PC-3 (cell line): ENCODE measurements at regions not wholly inside any gene's neighbourhood (a gene's known extent, or its start where the extent isn't known, plus 50 kb on each side); places are given as distances from the start of the nearest gene placed in this dataset.

Source experiments
- ATAC-seq: fragments of 200-7000 bp; cut with Tn5 transposase; 2 replicates; pipeline ENCODE4 v1.9.1; 2020; ENCODE audit warnings: mild to moderate bottlenecking, moderate library complexity
- BruUV-seq: library from RNA; stranded (reverse); fragments of 400-500 nt; replicated peaks from 2 replicates; lab custom pipeline; 2021; lab: Mats Ljungman, UMichigan
- CTCF ChIA-PET: fragments of 300-600 bp; sonication (Branson Sonifier 250); formaldehyde crosslinking; loops from one replicate; lab custom pipeline; 2022; ENCODE audit warnings: antibody characterized with exemption; lab: Charles Lee
- POLR2A ChIA-PET: fragments of 300-600 bp; sonication (Branson Sonifier 250); formaldehyde crosslinking; loops from one replicate; lab custom pipeline; 2022; ENCODE audit warnings: antibody characterized with exemption; ENCODE audit not compliant: unreplicated experiment; lab: Charles Lee
- DNase-seq: peaks from one replicate; pipeline ENCODE4 v3.0.0-alpha.2; 2015
- H2AFZ ChIP-seq: fragments of 300-600 bp; sonication (generic); 2 replicates; pipeline ENCODE4 v1.6.0; 2016; ENCODE audit warnings: antibody characterized with exemption, low read length
- H3F3A ChIP-seq: fragments of 300-600 bp; sonication (generic); one replicate; pipeline ENCODE4 v1.6.0; 2017; ENCODE audit warnings: antibody characterized with exemption, low read length, control low read depth, mild to moderate bottlenecking; ENCODE audit not compliant: unreplicated experiment
- H3K27ac ChIP-seq: fragments of 300-600 bp; sonication (generic); 2 replicates; pipeline ENCODE4 v1.5.1; 2016; ENCODE audit warnings: mild to moderate bottlenecking, low read length
- H3K27me3 ChIP-seq: fragments of 300-600 bp; sonication (generic); 2 replicates; pipeline ENCODE4 v1.6.1; 2016; ENCODE audit warnings: low read length, mixed read lengths
- H3K36me3 ChIP-seq: fragments of 300-600 bp; sonication (generic); 2 replicates; pipeline ENCODE4 v1.6.1; 2016; ENCODE audit warnings: low read depth, mixed run types, low read length, mixed read lengths
- H3K4me1 ChIP-seq: fragments of 300-600 bp; sonication (generic); 2 replicates; pipeline ENCODE4 v1.5.1; 2016; ENCODE audit warnings: low read length; ENCODE audit not compliant: insufficient read depth
- H3K4me2 ChIP-seq: fragments of 300-600 bp; sonication (generic); 2 replicates; pipeline ENCODE4 v1.6.0; 2016; ENCODE audit warnings: low read length
- H3K4me3 ChIP-seq: fragments of 300-600 bp; sonication (generic); 2 replicates; pipeline ENCODE4 v1.5.1; 2016; ENCODE audit warnings: mild to moderate bottlenecking, low read length, mixed read lengths
- H3K79me2 ChIP-seq: fragments of 300-600 bp; sonication (generic); 2 replicates; pipeline ENCODE4 v1.6.1; 2017; ENCODE audit warnings: low read length, mixed read lengths
- H3K9ac ChIP-seq: fragments of 300-600 bp; sonication (generic); 2 replicates; pipeline ENCODE4 v1.6.0; 2016; ENCODE audit warnings: mild to moderate bottlenecking, low read length
- H3K9me2 ChIP-seq: fragments of 300-600 bp; sonication (generic); replicated peaks from 2 replicates; pipeline ENCODE4 v1.6.1; 2016; ENCODE audit warnings: mixed run types, low read length, mixed read lengths
- H3K9me3 ChIP-seq: fragments of 300-600 bp; sonication (generic); 2 replicates; pipeline ENCODE4 v1.6.1; 2016; ENCODE audit warnings: low read length, mixed read lengths
- H4K20me1 ChIP-seq: fragments of 300-600 bp; sonication (generic); 2 replicates; pipeline ENCODE4 v1.6.1; 2016; ENCODE audit warnings: low read length, mixed read lengths
- EZH2 ChIP-seq: fragments of 300-600 bp; sonication (generic); IDR thresholded peaks from one replicate; pipeline ENCODE4 v1.6.1; 2017; ENCODE audit warnings: antibody characterized with exemption, mild to moderate bottlenecking, low read length; ENCODE audit not compliant: unreplicated experiment
- EZH2phosphoT487 ChIP-seq: fragments of 300-600 bp; sonication (generic); IDR thresholded peaks from 2 replicates; pipeline ENCODE4 v1.6.1; 2018; ENCODE audit warnings: mild to moderate bottlenecking, antibody characterized with exemption, low read length, borderline replicate concordance
- intact Hi-C: fragments of 100-400 bp; cut with micrococcal nuclease; formaldehyde crosslinking; loops from 2 replicates; pipeline ENCODE4 v1.9.0; 2023
- TF ChIP-seq, protein P1 (sequence below): fragments of 300-600 bp; sonication (generic); conservative IDR thresholded peaks from 2 replicates; pipeline ENCODE4 v1.5.1; 2017; ENCODE audit warnings: antibody characterized with exemption, low read depth, mild to moderate bottlenecking, low read length

DNA sequence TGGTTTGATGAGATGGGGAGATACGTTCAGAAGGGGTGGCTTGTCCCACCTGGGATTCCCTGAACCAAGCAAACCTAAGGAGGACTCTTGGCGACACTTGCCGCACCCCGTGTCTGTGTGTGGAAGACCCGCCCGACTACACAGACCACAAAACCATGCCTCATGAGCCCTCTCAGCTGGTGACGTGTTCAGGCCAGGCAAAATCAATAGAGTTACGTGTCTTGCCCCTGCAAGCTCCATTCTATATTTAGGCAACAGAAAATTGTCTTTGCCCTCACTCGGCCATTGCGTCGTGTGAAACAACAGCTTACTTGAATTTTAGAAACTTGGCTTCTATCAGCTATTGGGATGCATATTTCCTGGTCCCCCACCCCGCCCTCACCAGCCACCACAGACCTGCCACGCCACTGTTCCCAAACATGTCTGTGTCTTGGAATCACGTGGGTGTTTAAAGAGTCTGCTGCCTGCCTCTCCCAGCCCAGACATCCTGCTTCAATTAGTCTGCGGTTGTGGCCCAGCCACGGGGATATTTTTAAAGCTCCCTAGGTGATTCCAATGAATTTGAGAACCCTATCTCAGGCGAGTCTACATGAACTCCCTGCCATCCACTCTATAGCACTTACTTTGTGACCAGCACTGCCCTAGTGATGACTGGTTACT lies 279.2 kb upstream of the EXOC2 start:
- no peaks in the 10 kb centered on the region for H3K9me3 ChIP-seq
- TF ChIP-seq, protein P1, sequence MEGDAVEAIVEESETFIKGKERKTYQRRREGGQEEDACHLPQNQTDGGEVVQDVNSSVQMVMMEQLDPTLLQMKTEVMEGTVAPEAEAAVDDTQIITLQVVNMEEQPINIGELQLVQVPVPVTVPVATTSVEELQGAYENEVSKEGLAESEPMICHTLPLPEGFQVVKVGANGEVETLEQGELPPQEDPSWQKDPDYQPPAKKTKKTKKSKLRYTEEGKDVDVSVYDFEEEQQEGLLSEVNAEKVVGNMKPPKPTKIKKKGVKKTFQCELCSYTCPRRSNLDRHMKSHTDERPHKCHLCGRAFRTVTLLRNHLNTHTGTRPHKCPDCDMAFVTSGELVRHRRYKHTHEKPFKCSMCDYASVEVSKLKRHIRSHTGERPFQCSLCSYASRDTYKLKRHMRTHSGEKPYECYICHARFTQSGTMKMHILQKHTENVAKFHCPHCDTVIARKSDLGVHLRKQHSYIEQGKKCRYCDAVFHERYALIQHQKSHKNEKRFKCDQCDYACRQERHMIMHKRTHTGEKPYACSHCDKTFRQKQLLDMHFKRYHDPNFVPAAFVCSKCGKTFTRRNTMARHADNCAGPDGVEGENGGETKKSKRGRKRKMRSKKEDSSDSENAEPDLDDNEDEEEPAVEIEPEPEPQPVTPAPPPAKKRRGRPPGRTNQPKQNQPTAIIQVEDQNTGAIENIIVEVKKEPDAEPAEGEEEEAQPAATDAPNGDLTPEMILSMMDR: no peak
- TF ChIP-seq EZH2phosphoT487: no peak
- no peak for TF ChIP-seq EZH2
- no peaks in the 10 kb centered on the region for H3K4me1 ChIP-seq
- POLR2A ChIA-PET: no interaction called here
- H3K4me2 ChIP-seq: no peak overlapping the region
- ATAC-seq (no peak), DNase-seq (no peak)
- no peak overlapping the region for H3K4me3 ChIP-seq
- intact Hi-C loops: no loop called here
- H4K20me1 ChIP-seq: no peaks in the 10 kb centered on the region
- BruUV-seq: no TSS peak
- H2AFZ ChIP-seq: no peak overlapping the region
- H3K9me2 ChIP-seq: no peaks in the 10 kb centered on the region
- no peaks in the 10 kb centered on the region for H3K36me3 ChIP-seq
- no peaks in the 10 kb centered on the region for H3F3A ChIP-seq
- H3K27ac ChIP-seq: no peak overlapping the region
- H3K9ac ChIP-seq: no peak overlapping the region
- peaks cover 40% of the 10 kb centered on the region for H3K27me3 ChIP-seq
- CTCF ChIA-PET: no interaction called here
- H3K79me2 ChIP-seq: no peaks in the 10 kb centered on the region

DNA sequence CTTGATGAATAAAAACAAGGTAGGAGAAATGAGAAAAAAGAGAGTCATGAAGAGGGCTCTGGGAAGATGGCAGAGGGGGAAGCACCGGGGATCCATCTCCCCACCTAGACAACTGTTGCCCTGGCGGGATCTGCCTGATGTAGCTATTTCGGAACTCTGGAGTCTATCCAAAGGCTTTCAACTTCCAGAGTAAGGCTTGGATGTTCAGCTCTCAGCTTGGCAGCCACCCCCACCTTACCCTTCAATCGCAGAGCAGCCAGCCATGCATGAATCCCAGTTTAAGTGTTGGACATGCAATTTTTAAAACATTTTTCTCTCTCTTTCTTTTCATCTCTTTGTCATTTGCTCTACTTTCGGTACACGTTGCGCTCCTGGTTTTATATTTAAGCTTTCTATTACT lies 275.9 kb upstream of the EXOC2 start:
- Histone ChIP-seq H3K4me1 (no peaks in the 10 kb centered on the region), H3K79me2 (no peaks in the 10 kb centered on the region), H3K4me3 (no peak overlapping the region), H3K9me3 (no peaks in the 10 kb centered on the region), H3K27me3 (peaks cover 72% of the 10 kb centered on the region), H3K27ac (no peak overlapping the region), H3K9ac (no peak overlapping the region), H4K20me1 (no peaks in the 10 kb centered on the region), H3K36me3 (no peaks in the 10 kb centered on the region), H3F3A (no peaks in the 10 kb centered on the region), H3K4me2 (no peak overlapping the region), H2AFZ (no peak overlapping the region), H3K9me2 (no peaks in the 10 kb centered on the region)
- ChIA-PET POLR2A (no interaction called here), CTCF (no interaction called here)
- no TSS peak for BruUV-seq
- DNase-seq (no peak), ATAC-seq (no peak)
- TF ChIP-seq EZH2phosphoT487: no peak
- intact Hi-C loops: no loop called here

DNA sequence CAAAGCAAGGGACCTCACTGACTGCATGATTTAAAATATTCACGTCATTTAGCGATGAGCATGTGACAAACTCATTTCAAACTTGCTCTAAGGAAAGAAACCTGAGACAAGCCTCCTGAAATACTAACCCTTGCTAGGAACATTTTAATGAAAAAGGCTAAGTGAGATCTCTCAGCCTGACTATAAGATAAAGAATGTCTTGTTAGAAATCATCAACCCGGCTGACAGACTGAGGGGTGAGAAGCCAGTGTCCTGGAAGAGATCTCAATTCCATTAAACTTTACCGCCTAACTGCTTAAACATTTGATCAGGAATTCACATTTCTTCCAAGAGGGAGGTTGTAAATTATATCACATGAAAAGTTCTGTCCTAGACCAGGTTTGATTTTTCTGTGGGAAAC lies 274.8 kb upstream of the EXOC2 start:
- no peaks in the 10 kb centered on the region for H3K36me3 ChIP-seq
- intact Hi-C loops: no loop called here
- H3K9ac ChIP-seq: no peak overlapping the region
- H3K4me1 ChIP-seq: no peaks in the 10 kb centered on the region
- CTCF ChIA-PET: interaction anchor here (0.6 kb wide), 1 partner anchor 348 kb away, joined by 6 read pairs; no protein-coding TSS in a partner anchor
- no peak overlapping the region for H3K4me3 ChIP-seq
- ATAC-seq (no peak), DNase-seq (no peak)
- H3F3A ChIP-seq: no peaks in the 10 kb centered on the region
- no peak overlapping the region for H2AFZ ChIP-seq
- H3K9me3 ChIP-seq: no peaks in the 10 kb centered on the region
- TF ChIP-seq, protein P1: no peak
- TF ChIP-seq EZH2 (no peak), EZH2phosphoT487 (no peak)
- no peaks in the 10 kb centered on the region for H4K20me1 ChIP-seq
- H3K27me3 ChIP-seq: peaks cover 83% of the 10 kb centered on the region
- no TSS peak for BruUV-seq
- H3K27ac ChIP-seq: no peak overlapping the region
- no peak overlapping the region for H3K4me2 ChIP-seq
- POLR2A ChIA-PET: no interaction called here
- no peaks in the 10 kb centered on the region for H3K79me2 ChIP-seq
- H3K9me2 ChIP-seq: no peaks in the 10 kb centered on the region
